ENCODE measurements at regions not wholly inside any gene's neighbourhood (a gene's known extent, or its start where the extent isn't known, plus 50 kb on each side); places are given as distances from the start of the nearest gene placed in this dataset.
"Not testable (repeated sequence)": the region's sequence is repeated elsewhere in the genome, so short reads cannot be mapped to it uniquely, and the experiment has no call there.

DNA sequence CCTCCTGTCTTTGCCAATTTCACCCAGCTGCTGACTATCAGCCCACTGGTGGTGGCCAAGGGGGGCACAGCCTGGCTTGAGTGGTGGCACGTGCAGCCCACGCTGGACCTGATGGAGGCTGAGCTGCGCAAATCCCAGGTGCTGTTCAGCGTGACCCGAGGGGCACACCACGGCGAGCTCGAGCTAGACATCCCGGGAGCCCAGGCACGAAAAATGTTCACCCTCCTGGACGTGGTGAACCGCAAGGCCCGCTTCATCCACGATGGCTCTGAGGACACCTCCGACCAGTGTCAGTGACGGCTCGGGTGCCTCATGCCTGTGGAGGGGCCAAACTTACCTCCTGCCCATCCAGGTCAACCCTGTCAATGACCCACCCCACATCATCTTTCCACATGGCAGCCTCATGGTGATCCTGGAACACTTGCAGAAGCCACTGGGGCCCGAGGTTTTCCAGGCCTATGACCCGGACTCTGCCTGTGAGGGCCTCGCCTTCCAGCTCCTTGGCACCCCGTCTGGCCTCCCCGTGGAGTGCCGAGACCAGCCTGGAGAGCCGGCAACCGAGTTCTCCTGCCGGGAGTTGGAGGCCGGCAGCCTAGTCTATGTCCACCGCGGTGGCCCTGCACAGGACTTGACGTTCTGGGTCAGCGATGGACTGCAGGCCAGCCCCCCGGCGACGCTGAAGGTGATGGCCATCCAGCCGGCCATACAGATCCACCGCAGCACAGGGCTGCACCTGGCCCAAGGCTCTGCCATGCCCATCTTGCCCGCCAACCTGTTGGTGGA is 180.2 kb downstream of the TBC1D2B start:
- TF ChIP-seq CTCF (IDR thresholded peaks at IDR 0.05); POLR2A (IDR thresholded peaks at IDR 0.05; ENCODE audit: low read depth); POLR2AphosphoS5 (IDR thresholded peaks at IDR 0.05): not testable (repeated sequence)
